Left ventricle myocardium inferior (tissue), 1 donor: ENCODE measurements at regions not wholly inside any gene's neighbourhood (a gene's known extent, or its start where the extent isn't known, plus 50 kb on each side); places are given as distances from the start of the nearest gene placed in this dataset.

Source experiments
- DNase-seq: peaks from one replicate; pipeline ENCODE4 v3.0.0-alpha.2; 2020
- H3K27ac ChIP-seq: fragments of 200-600 bp; replicated peaks from 2 replicates; pipeline ENCODE4 v1.8.0; 2021
- H3K27me3 ChIP-seq: fragments of 200-600 bp; 2 replicates; pipeline ENCODE4 v1.8.0; 2021; ENCODE audit warnings: low read depth
- H3K36me3 ChIP-seq: fragments of 200-600 bp; 2 replicates; pipeline ENCODE4 v1.8.0; 2021
- H3K4me1 ChIP-seq: fragments of 200-600 bp; 2 replicates; pipeline ENCODE4 v1.8.0; 2021
- H3K4me3 ChIP-seq: fragments of 200-600 bp; 2 replicates; pipeline ENCODE4 v1.8.0; 2021; ENCODE audit warnings: mild to moderate bottlenecking, moderate library complexity
- H3K9me3 ChIP-seq: fragments of 200-600 bp; replicated peaks from 2 replicates; pipeline ENCODE4 v1.8.0; 2021
- CTCF ChIP-seq: fragments of 200-600 bp; IDR thresholded peaks from 2 replicates; pipeline ENCODE4 v1.8.0; 2021; ENCODE audit warnings: antibody characterized with exemption, mild to moderate bottlenecking, borderline replicate concordance
- intact Hi-C: fragments of 100-400 bp; cut with micrococcal nuclease; formaldehyde crosslinking; loops from one replicate; pipeline ENCODE4 v1.11.0; 2022
- donor health status: DM: no; HTN: yes; CAD: no; lungs with severe emphysema.

GRCh38 chr11:70876685-70877084 lies 375.7 kb downstream of the SHANK2 start:
- Histone ChIP-seq H3K36me3 (no peaks in the 10 kb centered on the region), H3K4me3 (no peak overlapping the region), H3K27ac (no peak overlapping the region), H3K9me3 (no peaks in the 10 kb centered on the region), H3K27me3 (peaks cover 60% of the 10 kb centered on the region), H3K4me1 (no peaks in the 10 kb centered on the region)
- intact Hi-C loops: no loop called here
- TF ChIP-seq CTCF: no peak
- no peak for DNase-seq

DNA sequence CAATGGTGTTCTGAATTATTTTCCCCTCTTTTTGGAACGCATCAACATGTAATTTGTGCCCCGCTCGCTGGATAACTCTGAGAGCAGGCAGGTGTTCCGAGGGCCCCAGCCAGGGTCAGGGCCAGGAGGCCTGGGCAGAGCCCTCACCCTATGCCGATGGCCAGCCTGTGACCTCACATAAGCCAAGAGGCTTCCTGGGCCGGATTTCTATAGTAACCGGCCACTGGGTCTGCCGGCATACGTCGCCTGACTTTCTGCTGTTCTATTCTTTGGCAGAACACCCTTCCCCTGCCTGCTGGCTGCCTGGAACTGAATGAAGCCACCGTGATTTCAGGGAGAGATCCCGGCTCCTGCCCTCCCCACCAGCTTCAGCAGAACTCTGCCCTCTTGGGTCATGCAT lies 375.2 kb downstream of the SHANK2 start:
- H3K4me1 ChIP-seq: no peaks in the 10 kb centered on the region
- intact Hi-C loops: no loop called here
- no peaks in the 10 kb centered on the region for H3K36me3 ChIP-seq
- peaks cover 56% of the 10 kb centered on the region for H3K27me3 ChIP-seq
- no peak overlapping the region for H3K4me3 ChIP-seq
- DNase-seq: no peak
- H3K9me3 ChIP-seq: no peaks in the 10 kb centered on the region
- no peak overlapping the region for H3K27ac ChIP-seq
- TF ChIP-seq CTCF: no peak

DNA sequence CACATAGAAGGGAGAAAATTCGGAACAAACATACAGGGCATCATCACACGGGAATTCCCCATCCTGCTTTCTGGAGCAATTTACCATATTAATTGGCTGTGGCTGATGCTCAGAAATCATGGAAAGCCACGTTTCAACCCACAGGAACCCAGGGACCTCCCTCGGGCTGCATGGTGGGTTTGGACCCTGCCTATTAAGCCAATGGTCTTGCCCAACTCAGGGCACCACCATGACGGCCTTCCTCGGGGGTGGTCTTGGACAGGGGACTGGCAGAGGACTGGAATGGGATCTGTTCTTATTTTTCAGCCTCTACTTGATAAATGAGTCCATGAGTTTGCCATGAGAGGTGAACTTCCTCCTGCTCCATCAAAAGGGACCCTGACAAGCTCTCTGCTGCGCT lies 374.0 kb downstream of the SHANK2 start:
- no peak for TF ChIP-seq CTCF
- Histone ChIP-seq H3K36me3 (no peaks in the 10 kb centered on the region), H3K4me1 (no peaks in the 10 kb centered on the region), H3K27ac (no peak overlapping the region), H3K27me3 (peaks cover 56% of the 10 kb centered on the region), H3K9me3 (no peaks in the 10 kb centered on the region), H3K4me3 (no peak overlapping the region)
- DNase-seq: no peak
- intact Hi-C loops: no loop called here

DNA sequence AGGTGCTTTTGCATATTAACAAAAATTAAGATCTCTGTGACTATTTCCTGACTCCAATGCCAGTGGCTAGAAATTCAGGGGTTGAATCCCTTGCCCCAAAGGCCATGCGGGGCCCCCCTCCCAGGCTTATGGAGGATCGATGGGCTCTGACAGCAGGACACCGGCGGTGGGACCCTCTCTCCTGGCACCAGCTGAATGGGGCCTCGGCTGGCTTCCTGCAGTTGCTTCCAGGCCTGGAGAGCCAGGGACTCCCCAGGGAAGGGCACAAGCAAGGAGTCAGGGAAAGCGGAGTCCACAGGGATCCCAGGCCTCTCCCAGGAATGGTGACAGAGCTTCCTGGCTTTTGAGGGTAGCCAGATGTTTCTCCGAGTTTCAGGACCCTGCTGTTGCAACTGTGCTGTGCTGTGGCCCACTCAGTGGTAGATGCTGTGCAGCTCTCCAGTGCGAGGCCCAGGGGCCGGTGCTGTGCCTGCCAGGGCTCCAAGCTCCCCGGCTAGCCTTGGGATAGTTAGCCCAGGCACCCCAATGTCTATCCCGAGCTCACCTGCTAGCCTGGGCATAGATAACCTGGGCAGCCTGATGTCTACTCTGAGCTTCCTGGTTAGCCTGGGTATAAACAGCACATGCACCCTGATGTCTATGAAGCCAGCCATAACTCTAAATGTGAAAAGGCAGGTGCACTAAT lies 372.6 kb downstream of the SHANK2 start:
- intact Hi-C loops: no loop called here
- DNase-seq: no peak

GRCh38 chr11:70880416-70880815 lies 372.0 kb downstream of the SHANK2 start:
- Histone ChIP-seq H3K4me3 (no peak overlapping the region), H3K27me3 (peaks cover 65% of the 10 kb centered on the region), H3K4me1 (no peaks in the 10 kb centered on the region), H3K9me3 (no peaks in the 10 kb centered on the region), H3K27ac (no peak overlapping the region), H3K36me3 (no peaks in the 10 kb centered on the region)
- TF ChIP-seq CTCF: no peak
- intact Hi-C loops: no loop called here
- no peak for DNase-seq

More for the DNA sequence above, 372.6 kb downstream of the SHANK2 start:
- Histone ChIP-seq H3K27me3 (peaks cover 60% of the 10 kb centered on the region), H3K27ac (no peak overlapping the region), H3K4me1 (no peaks in the 10 kb centered on the region), H3K36me3 (no peaks in the 10 kb centered on the region), H3K9me3 (no peaks in the 10 kb centered on the region), H3K4me3 (no peak overlapping the region)
- no peak for TF ChIP-seq CTCF
